Caco-2 (cell line): ENCODE measurements at regions not wholly inside any gene's neighbourhood (a gene's known extent, or its start where the extent isn't known, plus 50 kb on each side); places are given as distances from the start of the nearest gene placed in this dataset.

Source experiments
- BruUV-seq: library from RNA; stranded (reverse); fragments of 400-500 nt; replicated peaks from 2 replicates; lab custom pipeline; 2021; lab: Mats Ljungman, UMichigan
- CTCF ChIA-PET: fragments of 300-600 bp; sonication (Branson Sonifier 250); formaldehyde crosslinking; loops from one replicate; lab custom pipeline; 2022; ENCODE audit warnings: antibody characterized with exemption; lab: Charles Lee
- POLR2A ChIA-PET: fragments of 300-600 bp; sonication (Branson Sonifier 250); formaldehyde crosslinking; loops from one replicate; lab custom pipeline; 2022; ENCODE audit warnings: antibody characterized with exemption; lab: Charles Lee
- DNase-seq, 2 experiments: peaks; one replicate each; pipeline versions ENCODE4 v3.0.0 to v3.0.0-alpha.2; 2020 to 2022
- H3K27me3 ChIP-seq: replicated peaks from 2 replicates; pipeline ENCODE4 v1.6.0; 2011; ENCODE audit warnings: low read length; ENCODE audit not compliant: control insufficient read depth, insufficient read depth
- H3K36me3 ChIP-seq: 2 replicates; pipeline ENCODE4 v1.5.1; 2011; ENCODE audit warnings: low read length; ENCODE audit not compliant: control insufficient read depth, insufficient read depth
- H3K4me1 ChIP-seq: fragments of 250-450 bp; sonication (Bioruptor Pico); 2 replicates; pipeline ENCODE4 v1.5.1; 2020; ENCODE audit warnings: mild to moderate bottlenecking
- H3K4me3 ChIP-seq: 2 replicates; pipeline ENCODE4 v1.5.1; 2011; ENCODE audit warnings: low read depth, mild to moderate bottlenecking, control low read depth, low read length
- H3K9me3 ChIP-seq: fragments of 250-450 bp; sonication (Bioruptor Pico); 2 replicates; pipeline ENCODE4 v1.5.1; 2020; ENCODE audit warnings: mild to moderate bottlenecking, moderate library complexity
- H3K27ac Mint-ChIP-seq: one replicate; pipeline ENCODE4 v1.8.0; 2022; ENCODE audit warnings: mixed read lengths; ENCODE audit not compliant: unreplicated experiment
- H3K27me3 Mint-ChIP-seq: one replicate; pipeline ENCODE4 v1.8.0; 2022; ENCODE audit warnings: mixed read lengths; ENCODE audit not compliant: insufficient read depth, unreplicated experiment
- H3K36me3 Mint-ChIP-seq: one replicate; pipeline ENCODE4 v1.8.0; 2022; ENCODE audit warnings: mild to moderate bottlenecking, mixed read lengths; ENCODE audit not compliant: insufficient read depth, unreplicated experiment
- H3K4me1 Mint-ChIP-seq: one replicate; pipeline ENCODE4 v1.8.0; 2022; ENCODE audit warnings: low read depth, mixed read lengths; ENCODE audit not compliant: unreplicated experiment
- H3K4me3 Mint-ChIP-seq: one replicate; pipeline ENCODE4 v1.8.0; 2022; ENCODE audit warnings: mild to moderate bottlenecking, moderate library complexity, mixed read lengths; ENCODE audit not compliant: unreplicated experiment
- H3K9me3 Mint-ChIP-seq: one replicate; pipeline ENCODE4 v1.8.0; 2022; ENCODE audit warnings: mixed read lengths; ENCODE audit not compliant: unreplicated experiment
- CTCF ChIP-seq, 2 experiments: fragments of 200-600 bp in 1 of 2; IDR thresholded peaks; 1 replicate in 1 of 2; 2 replicates in 1 of 2; pipeline versions ENCODE4 v1.5.1 to v1.8.0; 2011 to 2022; ENCODE audit warnings: antibody characterized with exemption in 1 of 2, control low read depth in 1 of 2, inconsistent platforms in 1 of 2, low read depth in 1 of 2, low read length in 1 of 2, mild to moderate bottlenecking in 1 of 2, moderate library complexity in 1 of 2; ENCODE audit not compliant: insufficient read depth in 1 of 2, severe bottlenecking in 1 of 2, unreplicated experiment in 1 of 2
- intact Hi-C: fragments of 100-400 bp; cut with micrococcal nuclease; formaldehyde crosslinking; loops from one replicate; pipeline ENCODE4 v1.10.0; 2022; ENCODE audit not compliant: unreplicated experiment

- no peak for DNase-seq
- Mint-ChIP-seq H3K36me3 (no peaks in the 10 kb centered on the region), H3K9me3 (no peaks in the 10 kb centered on the region), H3K4me1 (no peaks in the 10 kb centered on the region), H3K27ac (no peak overlapping the region), H3K27me3 (peaks cover 7% of the 10 kb centered on the region), H3K4me3 (no peak overlapping the region)
- H3K4me1 ChIP-seq: no peaks in the 10 kb centered on the region
- BruUV-seq: no TSS peak
- H3K9me3 ChIP-seq: no peaks in the 10 kb centered on the region; the same call in 1 of the 2 replicates
- H3K4me3 ChIP-seq: no peak overlapping the region
- H3K27me3 ChIP-seq: no peaks in the 10 kb centered on the region
- POLR2A ChIA-PET: no interaction called here
- no peaks in the 10 kb centered on the region for H3K36me3 ChIP-seq
- intact Hi-C loops: no loop called here
- no peak for TF ChIP-seq CTCF (IDR thresholded peaks at IDR 0.05; ENCODE audit: insufficient read depth in 1 of 2, low read depth in 1 of 2, low read length in 1 of 2, severe bottlenecking in 1 of 2, unreplicated experiment in 1 of 2)
- CTCF ChIA-PET: no interaction called here
Measured at GRCh38 chr16:65200857-65201256, 79.0 kb upstream of the CDH11 start.

GRCh38 chr16:65200156-65200773, 78.4 kb upstream of the CDH11 start:
- no peaks in the 10 kb centered on the region for H3K4me1 ChIP-seq
- POLR2A ChIA-PET: no interaction called here
- no TSS peak for BruUV-seq
- H3K9me3 ChIP-seq: no peaks in the 10 kb centered on the region; the same call in 1 of the 2 replicates
- intact Hi-C loops: no loop called here
- no peak overlapping the region for H3K4me3 Mint-ChIP-seq
- no peaks in the 10 kb centered on the region for H3K36me3 Mint-ChIP-seq
- CTCF ChIA-PET: no interaction called here
- H3K27me3 Mint-ChIP-seq: peaks cover 7% of the 10 kb centered on the region
- no peaks in the 10 kb centered on the region for H3K9me3 Mint-ChIP-seq
- no peak overlapping the region for H3K27ac Mint-ChIP-seq
- no peaks in the 10 kb centered on the region for H3K36me3 ChIP-seq
- no peaks in the 10 kb centered on the region for H3K27me3 ChIP-seq
- no peaks in the 10 kb centered on the region for H3K4me1 Mint-ChIP-seq
- H3K4me3 ChIP-seq: no peak overlapping the region
- TF ChIP-seq CTCF (IDR thresholded peaks at IDR 0.05; ENCODE audit: insufficient read depth in 1 of 2, low read depth in 1 of 2, low read length in 1 of 2, severe bottlenecking in 1 of 2, unreplicated experiment in 1 of 2): no peak
- no peak for DNase-seq

GRCh38 chr16:65196420-65197075, 74.7 kb upstream of the CDH11 start:
- ChIA-PET POLR2A (no interaction called here), CTCF (no interaction called here)
- no peaks in the 10 kb centered on the region for H3K27me3 ChIP-seq
- no peaks in the 10 kb centered on the region; the same call in 1 of the 2 replicates for H3K9me3 ChIP-seq
- peaks cover 8% of the 10 kb centered on the region for H3K27me3 Mint-ChIP-seq
- H3K36me3 Mint-ChIP-seq: no peaks in the 10 kb centered on the region
- DNase-seq: no peak
- no peak overlapping the region for H3K27ac Mint-ChIP-seq
- no peaks in the 10 kb centered on the region for H3K4me1 Mint-ChIP-seq
- no peaks in the 10 kb centered on the region for H3K4me1 ChIP-seq
- no peaks in the 10 kb centered on the region for H3K36me3 ChIP-seq
- BruUV-seq: no TSS peak
- no peaks in the 10 kb centered on the region for H3K9me3 Mint-ChIP-seq
- TF ChIP-seq CTCF (IDR thresholded peaks at IDR 0.05; ENCODE audit: insufficient read depth in 1 of 2, low read depth in 1 of 2, low read length in 1 of 2, severe bottlenecking in 1 of 2, unreplicated experiment in 1 of 2): no peak
- intact Hi-C loops: no loop called here
- no peak overlapping the region for H3K4me3 ChIP-seq
- H3K4me3 Mint-ChIP-seq: no peak overlapping the region
